K562 (cell line): ENCODE measurements at regions not wholly inside any gene's neighbourhood (a gene's known extent, or its start where the extent isn't known, plus 50 kb on each side); places are given as distances from the start of the nearest gene placed in this dataset.

Source experiments
- ATAC-seq: fragments of 200-7000 bp; cut with Tn5 transposase; 3 replicates; pipeline ENCODE4 v1.9.1; 2020; ENCODE audit warnings: moderate library complexity
- BruUV-seq: library from RNA; stranded (reverse); fragments of 400-500 nt; replicated peaks from 2 replicates; lab custom pipeline; 2021; lab: Mats Ljungman, UMichigan
- CTCF ChIA-PET: fragments of 300-600 bp; formaldehyde crosslinking; extraction: SDS; loops from one replicate; lab custom pipeline; 2021; ENCODE audit warnings: low intra/inter-chr PET ratio; lab: Yijun Ruan, JAX
- POLR2A ChIA-PET: fragments of 300-600, 350-650 bp; sonication (Branson Sonifier 250); formaldehyde crosslinking; extraction: SDS; loops from one replicate; lab custom pipeline; 2021; ENCODE audit warnings: antibody characterized with exemption, inconsistent platforms; lab: Yijun Ruan, JAX
- DNase-seq, 4 experiments: peaks; one replicate each; pipeline versions ENCODE4 v3.0.0 to v3.0.0-alpha.2; 2011 to 2018; ENCODE audit warnings: low spot score in 3 of 4, mixed read lengths in 3 of 4; ENCODE audit errors: extremely low read depth in 1 of 4
- FAIRE-seq: peaks from 2 replicates; lab custom pipeline; 2011; peaks lifted over from hg19 to GRCh38; lab: Jason Lieb, UNC
- H2AFZ ChIP-seq: 2 replicates; pipeline ENCODE4 v1.6.0; 2011; ENCODE audit warnings: low read depth, low read length, control low read depth, inconsistent platforms
- H3K27ac ChIP-seq: fragments of 200-600 bp; 3 replicates; pipeline ENCODE4 v1.8.0; 2011; ENCODE audit warnings: low read depth, mild to moderate bottlenecking, control low read depth, inconsistent platforms, low read length, moderate library complexity, mixed read lengths; ENCODE audit errors: extremely low read depth
- H3K27me3 ChIP-seq, 2 experiments: fragments of 300-600 bp in 1 of 2; 2 replicates in 1 of 2; 3 replicates in 1 of 2; pipeline versions ENCODE4 v1.6.0 to v1.8.0; 2011; ENCODE audit warnings: inconsistent platforms in 2 of 2, low read length in 2 of 2, mild to moderate bottlenecking in 1 of 2, mixed read lengths in 1 of 2, moderate library complexity in 1 of 2; ENCODE audit not compliant: control insufficient read depth in 2 of 2, insufficient read depth in 2 of 2
- H3K36me3 ChIP-seq: fragments of 300-600 bp; 3 replicates; pipeline ENCODE4 v1.8.0; 2011; ENCODE audit warnings: mild to moderate bottlenecking, low read length, inconsistent platforms; ENCODE audit not compliant: control insufficient read depth, insufficient read depth
- H3K4me1 ChIP-seq, 2 experiments: fragments of 200-600 bp in 1 of 2; replicated peaks in 1 of 2; 2 replicates in 1 of 2; 3 replicates in 1 of 2; pipeline versions ENCODE4 v1.5.1 to v1.8.0; 2011; ENCODE audit warnings: inconsistent platforms in 2 of 2, low read length in 2 of 2, mild to moderate bottlenecking in 1 of 2, mixed read lengths in 1 of 2, moderate library complexity in 1 of 2; ENCODE audit not compliant: control insufficient read depth in 2 of 2, insufficient read depth in 2 of 2
- H3K4me2 ChIP-seq: 2 replicates; pipeline ENCODE4 v1.6.1; 2011; ENCODE audit warnings: low read length, control low read depth, inconsistent platforms, mixed read lengths; ENCODE audit not compliant: insufficient read depth
- H3K4me3 ChIP-seq: fragments of 200-600 bp; sonication (generic), shearing (Covaris generic); 2 replicates; pipeline ENCODE4 v1.5.1; 2016; ENCODE audit warnings: control low read depth, inconsistent platforms
- H3K79me2 ChIP-seq: fragments of 200-600 bp; 3 replicates; pipeline ENCODE4 v1.8.0; 2011; ENCODE audit warnings: low read length, inconsistent platforms; ENCODE audit not compliant: control insufficient read depth, insufficient read depth
- H3K9ac ChIP-seq, 2 experiments: 2 replicates each; pipeline versions ENCODE4 v1.6.0 to v1.6.1; 2011; ENCODE audit warnings: low read depth in 2 of 2, low read length in 2 of 2, control low read depth in 1 of 2, inconsistent platforms in 1 of 2, mild to moderate bottlenecking in 1 of 2, mixed read lengths in 1 of 2; ENCODE audit not compliant: insufficient read depth in 1 of 2
- H3K9me1 ChIP-seq: one replicate; pipeline ENCODE4 v1.6.0; 2011; ENCODE audit warnings: inconsistent platforms, mild to moderate bottlenecking, low read length, moderate library complexity; ENCODE audit not compliant: control insufficient read depth, insufficient read depth
- H3K9me3 ChIP-seq: replicated peaks from 2 replicates; pipeline ENCODE4 v1.5.1; 2011; ENCODE audit warnings: low read depth, low read length, inconsistent platforms; ENCODE audit not compliant: control insufficient read depth, insufficient read depth
- H4K20me1 ChIP-seq: replicated peaks from 2 replicates; pipeline ENCODE4 v1.6.1; 2011; ENCODE audit warnings: low read length, inconsistent platforms, mixed read lengths; ENCODE audit not compliant: control insufficient read depth, insufficient read depth
- ATF3 ChIP-seq, 2 experiments: fragments of 450-650 bp in 1 of 2; sonication (generic) in 1 of 2; formaldehyde crosslinking in 1 of 2; IDR thresholded peaks in 1 of 2; conservative IDR thresholded peaks in 1 of 2; 2 replicates each; pipeline versions ENCODE4 v1.6.1 to v1.8.1; 2016 to 2023; ENCODE audit warnings: mild to moderate bottlenecking in 2 of 2, moderate library complexity in 2 of 2, inconsistent platforms in 1 of 2, missing genetic modification reagents in 1 of 2
- FOXP4 ChIP-seq: sonication (generic); formaldehyde crosslinking; IDR thresholded peaks from 2 replicates; pipeline ENCODE4 v1.8.0; 2022; ENCODE audit warnings: mild to moderate bottlenecking, missing genetic modification reagents, borderline replicate concordance
- WGBS: fragments of 100-300 bp; shearing (Covaris generic); methylation state at CpG from one replicate; pipeline ENCODE4 v1.1.6; 2016; ENCODE audit warnings: low coverage, mixed read lengths; ENCODE audit not compliant: insufficient coverage; ENCODE audit errors: missing lambda C conversion rate; 5-methylcytosine and 5-hydroxymethylcytosine counted together
- in situ Hi-C: fragments of 300-500 bp; cut with MboI; formaldehyde crosslinking; loops from 4 replicates; pipeline ENCODE4 v1.15.0; 2018; ENCODE audit warnings: inconsistent platforms, mixed read lengths
- intact Hi-C: fragments of 100-400 bp; cut with micrococcal nuclease; formaldehyde crosslinking; loops from 2 replicates; pipeline ENCODE4 v1.14.2; 2022

- Histone ChIP-seq H3K9me3 (no peaks in the 10 kb centered on the region), H3K9ac (no peak overlapping the region), H3K4me1 (peaks cover 6 to 18% of the 10 kb centered on the region in 2 experiments; a peak in 4 of 5 replicates), H3K9me1 (no peaks in the 10 kb centered on the region), H3K27me3 (no peaks in the 10 kb centered on the region), H4K20me1 (no peaks in the 10 kb centered on the region)
- ChIA-PET CTCF (no interaction called here), POLR2A (no interaction called here)
- WGBS, result 68% methylated on average over 3 of the region's 3 CpGs
- in situ Hi-C loops, result no loop called here
- TF ChIP-seq ATF3 (IDR thresholded peaks at IDR 0.05) (0 out of 2 replicates have a peak, but pooled peaks have one; percentile 11), ATF3 (CRISPR knock-in tag; conservative IDR thresholded peaks at IDR 0.05) (no peak), FOXP4 (CRISPR knock-in tag) (no peak)
- TF ChIP-seq, all 486 proteins: peak for 1
- no peaks in the 10 kb centered on the region for H3K36me3 ChIP-seq
- FAIRE-seq (no peak), ATAC-seq (no peak), DNase-seq (no peak)
- intact Hi-C loops, result no loop called here
- H3K4me3 ChIP-seq, result no peak overlapping the region
- no peak overlapping the region for H2AFZ ChIP-seq
- H3K4me2 ChIP-seq, result no peak overlapping the region
- no peaks in the 10 kb centered on the region for H3K79me2 ChIP-seq
- BruUV-seq, result no TSS peak
- H3K27ac ChIP-seq, result no peak overlapping the region
These were observed 528.3 kb downstream of the CD83 start for GRCh38 chr6:14645841-14646240.
